SK-N-MC (cell line): ENCODE measurements at regions not wholly inside any gene's neighbourhood (a gene's known extent, or its start where the extent isn't known, plus 50 kb on each side); places are given as distances from the start of the nearest gene placed in this dataset.
A peak's percentile ranks its signal among the peaks of the same experiment; 100 is the strongest.

Experiments
- DNase-seq: peaks from one replicate; pipeline ENCODE4 v3.0.0-alpha.2; 2011; ENCODE audit warnings: low read depth, low spot score
- H3K27ac ChIP-seq: fragments of 200-600 bp; sonication (generic); 2 replicates; pipeline ENCODE4 v1.5.1; 2016; ENCODE audit warnings: mixed run types
- H3K36me3 ChIP-seq: fragments of 200-600 bp; sonication (generic); 2 replicates; pipeline ENCODE4 v1.6.1; 2017; ENCODE audit warnings: antibody characterized with exemption, low read length, mixed read lengths; ENCODE audit not compliant: insufficient read depth
- H3K4me3 ChIP-seq: fragments of 200-600 bp; sonication (generic); 2 replicates; pipeline ENCODE4 v1.5.1; 2016
- H3K9ac ChIP-seq: fragments of 200-600 bp; sonication (generic); 2 replicates; pipeline ENCODE4 v1.8.0; 2017; ENCODE audit warnings: mixed run types, mixed read lengths; ENCODE audit not compliant: insufficient read length
- H3K9me3 ChIP-seq: fragments of 200-600 bp; sonication (generic); 2 replicates; pipeline ENCODE4 v1.6.1; 2017; ENCODE audit warnings: low read depth, mild to moderate bottlenecking, antibody characterized with exemption, low read length, moderate library complexity, mixed read lengths
- EZH2 ChIP-seq: fragments of 200-600 bp; sonication (generic); IDR thresholded peaks from one replicate; pipeline ENCODE4 v1.6.1; 2017; ENCODE audit warnings: antibody characterized with exemption
- FOXP2 ChIP-seq: optimal IDR thresholded peaks from 2 replicates; pipeline ENCODE3; 2011; ENCODE audit warnings: mild to moderate bottlenecking, moderate library complexity; ENCODE audit not compliant: insufficient read depth; ENCODE audit errors: extremely low read length, control extremely low read depth
- POLR2AphosphoS5 ChIP-seq: IDR thresholded peaks from 2 replicates; pipeline ENCODE4 v1.6.1; 2012; ENCODE audit warnings: mild to moderate bottlenecking, low read depth, low read length, borderline replicate concordance

GRCh38 chr9:92171281-92171680, 56.1 kb upstream of the SPTLC1 start:
- Histone ChIP-seq H3K36me3 (no peaks in the 10 kb centered on the region), H3K27ac (no peak overlapping the region), H3K4me3 (peak overlapping the region; percentile 19; the same call in 1 of the 2 replicates), H3K9ac (no peak overlapping the region), H3K9me3 (no peaks in the 10 kb centered on the region)
- DNase-seq = no peak
- TF ChIP-seq EZH2 (no peak), POLR2AphosphoS5 (no peak), FOXP2 (no peak)

DNA sequence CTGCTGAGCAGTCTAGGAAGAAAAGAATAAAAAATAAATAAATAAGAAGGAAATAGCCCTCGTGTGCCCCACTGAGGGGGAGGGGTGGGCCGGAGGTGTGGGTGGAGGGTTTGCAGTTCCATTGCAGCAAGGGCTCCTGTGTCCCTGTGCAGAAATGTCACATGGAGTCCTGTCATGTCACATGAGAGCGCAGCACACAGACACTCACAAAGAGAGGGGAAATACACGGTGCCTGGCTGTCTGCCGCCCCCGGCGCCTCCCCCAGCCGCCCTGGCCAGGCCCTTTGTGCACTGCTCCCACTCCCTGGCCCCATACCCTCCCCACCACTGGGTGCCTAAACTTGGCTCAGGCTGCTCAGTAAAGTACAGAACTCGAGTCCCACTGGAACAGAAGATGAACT, 55.6 kb upstream of the SPTLC1 start:
- Histone ChIP-seq H3K9me3 (no peaks in the 10 kb centered on the region), H3K9ac (no peak overlapping the region), H3K36me3 (no peaks in the 10 kb centered on the region), H3K4me3 (peak overlapping the region; percentile 19; the same call in 1 of the 2 replicates), H3K27ac (no peak overlapping the region)
- peak; percentile 31; the same call in 1 of the 2 replicates for TF ChIP-seq POLR2AphosphoS5
- TF ChIP-seq EZH2 = no peak
- no peak for TF ChIP-seq FOXP2
- DNase-seq = peak; percentile 40

DNA sequence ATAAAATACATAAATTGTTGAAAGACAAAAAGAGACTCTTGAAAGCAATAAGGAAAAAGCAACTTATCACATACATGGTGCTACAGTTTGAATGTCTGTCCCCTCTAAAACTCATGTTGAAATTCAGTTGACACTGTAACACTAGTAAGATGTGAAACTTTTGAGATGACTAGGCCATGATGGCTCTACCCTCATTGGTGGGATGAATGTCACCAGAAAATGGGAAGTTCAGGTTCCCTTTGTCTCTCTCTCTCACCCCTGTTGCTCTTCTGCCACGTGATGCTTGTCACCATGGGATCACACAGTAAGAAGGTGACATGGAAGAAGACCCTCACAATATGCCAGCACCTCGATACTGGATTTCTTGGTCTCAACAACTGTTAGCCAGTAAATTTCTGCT, 50.3 kb upstream of the SPTLC1 start:
- no peak for TF ChIP-seq EZH2
- no peak for TF ChIP-seq POLR2AphosphoS5
- no peak for TF ChIP-seq FOXP2
- no peaks in the 10 kb centered on the region for H3K9me3 ChIP-seq
- no peak for DNase-seq
- no peak overlapping the region for H3K9ac ChIP-seq
- no peak overlapping the region for H3K4me3 ChIP-seq
- no peaks in the 10 kb centered on the region for H3K36me3 ChIP-seq
- no peak overlapping the region for H3K27ac ChIP-seq
